Left renal pelvis (tissue), 4 donors: ENCODE measurements at regions not wholly inside any gene's neighbourhood (a gene's known extent, or its start where the extent isn't known, plus 50 kb on each side); places are given as distances from the start of the nearest gene placed in this dataset.
A peak's percentile ranks its signal among the peaks of the same experiment; 100 is the strongest.
"Not testable (repeated sequence)": the region's sequence is repeated elsewhere in the genome, so short reads cannot be mapped to it uniquely, and the experiment has no call there.

Experiments used
- DNase-seq, 4 donors: peaks; one replicate each; pipeline ENCODE4 v3.0.0-alpha.2; 2013; ENCODE audit warnings: low read depth in 4 of 4, low spot score in 3 of 4

DNA sequence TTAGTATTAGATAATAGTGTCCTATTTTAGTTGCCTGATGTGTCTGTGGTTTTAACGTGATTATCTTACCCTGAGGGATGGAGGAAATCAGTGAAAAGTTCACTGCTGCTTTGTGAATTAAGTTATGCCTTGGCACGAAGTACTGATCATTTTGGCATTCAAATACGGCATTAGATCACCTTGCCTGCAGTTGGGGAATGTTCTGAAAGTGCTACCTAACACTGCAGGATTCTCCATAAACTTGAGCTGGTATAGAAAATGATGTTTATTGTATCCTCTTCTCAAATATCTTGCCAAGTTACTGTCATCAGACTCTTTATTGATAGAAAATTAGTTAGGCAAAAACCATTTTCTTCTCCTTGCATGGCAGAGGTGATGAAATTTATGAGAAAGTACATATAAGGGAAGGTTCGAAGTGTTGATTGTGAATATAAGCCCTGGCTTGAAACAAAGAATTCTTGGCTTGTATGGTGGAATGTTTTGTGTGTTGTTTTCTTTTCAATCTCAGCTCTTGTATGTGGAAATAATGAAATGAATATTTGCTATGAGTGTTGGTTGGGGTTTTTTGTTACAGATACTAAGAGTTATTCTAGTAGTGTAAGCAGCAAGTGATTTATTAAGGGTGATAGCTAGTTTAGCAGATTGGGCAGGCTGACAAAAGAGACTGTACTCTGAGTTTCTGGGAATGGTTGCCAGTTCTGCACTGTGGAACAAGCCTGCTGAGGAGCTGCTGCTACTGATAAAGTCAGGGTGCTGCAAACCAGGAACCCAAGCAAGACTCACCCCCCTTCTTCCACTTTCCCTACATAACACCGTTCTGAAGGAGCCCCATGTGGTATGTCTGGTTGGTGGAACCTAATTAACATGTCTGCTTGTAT lies 448.3 kb downstream of the PCNX1 start:
- peak in 2 of 4 donors; percentile 24 to 26 for DNase-seq

DNA sequence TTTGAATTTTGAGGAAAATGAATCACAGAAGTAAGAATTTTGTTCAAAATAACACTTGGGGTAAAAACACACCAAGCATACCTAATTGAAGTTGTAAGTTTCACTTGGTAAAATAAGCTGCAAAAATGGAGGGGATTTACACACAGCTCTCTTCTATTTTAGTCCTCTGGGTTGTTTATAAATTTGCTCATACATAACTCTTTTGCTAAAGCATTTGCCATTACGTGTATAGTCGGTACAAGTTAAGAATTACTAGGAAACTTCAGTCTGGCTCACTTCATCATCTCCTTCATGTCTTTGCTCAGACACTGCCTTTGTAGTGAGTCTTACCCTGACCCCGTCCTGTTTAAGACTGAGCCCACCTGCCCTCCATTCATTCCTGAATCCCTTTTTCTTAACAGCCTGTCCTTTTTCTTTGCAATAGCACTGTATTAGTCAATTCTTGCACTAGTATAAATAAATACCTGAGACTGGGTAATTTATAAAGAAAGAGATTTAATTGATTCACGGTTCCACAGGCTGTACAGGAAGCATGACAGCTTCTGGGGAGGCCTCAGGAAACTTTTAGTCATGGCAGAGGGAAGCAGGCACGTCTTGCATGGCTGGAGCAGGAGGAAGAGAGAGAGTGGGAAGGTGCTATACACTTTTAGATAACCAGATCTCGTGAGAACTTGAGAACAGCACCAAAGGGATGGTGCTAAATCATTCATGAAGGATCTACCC lies 451.1 kb downstream of the PCNX1 start:
- no peak for DNase-seq

DNA sequence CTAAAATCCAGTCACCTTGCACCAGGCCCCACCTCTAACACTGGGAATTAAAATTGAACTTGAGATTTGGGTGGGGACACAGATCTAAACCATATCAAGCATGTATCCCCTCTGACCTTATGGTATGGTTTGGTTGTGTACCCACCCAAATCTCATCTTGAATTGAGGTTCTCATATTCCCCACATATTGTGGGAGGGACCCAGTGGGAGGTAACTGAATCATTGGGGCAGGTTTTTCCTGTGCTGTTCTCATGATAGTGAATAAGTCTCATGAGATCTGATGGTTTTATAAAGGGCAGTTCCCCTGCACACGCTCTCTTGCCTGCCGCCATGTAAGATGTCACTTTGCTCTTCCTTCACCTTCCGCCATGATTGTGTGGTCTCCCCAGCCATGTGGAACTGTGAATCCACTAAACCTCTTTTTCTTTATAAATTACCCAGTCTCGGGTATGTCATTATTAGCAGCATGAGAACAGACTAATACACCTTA lies 451.7 kb downstream of the PCNX1 start:
- not testable (repeated sequence) for DNase-seq

DNA sequence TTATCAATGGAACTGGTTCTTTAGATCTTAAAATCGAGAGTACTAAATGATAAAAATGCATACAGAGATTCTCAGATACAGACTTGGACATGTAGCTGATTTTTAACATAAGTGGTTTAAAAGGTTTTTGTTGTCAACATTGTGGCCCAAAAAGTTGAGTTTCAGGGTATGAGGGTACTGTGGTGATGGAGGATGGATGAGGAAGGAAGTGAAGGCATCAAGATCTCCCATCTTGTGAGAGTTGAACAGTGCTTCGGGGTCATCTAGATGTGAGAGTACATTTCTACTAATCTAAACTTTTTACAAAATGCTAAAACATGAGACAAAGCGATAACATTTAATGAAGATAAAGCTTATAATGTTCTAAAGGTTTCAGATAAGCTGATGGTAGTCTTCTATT lies 452.6 kb downstream of the PCNX1 start:
- DNase-seq: no peak

DNA sequence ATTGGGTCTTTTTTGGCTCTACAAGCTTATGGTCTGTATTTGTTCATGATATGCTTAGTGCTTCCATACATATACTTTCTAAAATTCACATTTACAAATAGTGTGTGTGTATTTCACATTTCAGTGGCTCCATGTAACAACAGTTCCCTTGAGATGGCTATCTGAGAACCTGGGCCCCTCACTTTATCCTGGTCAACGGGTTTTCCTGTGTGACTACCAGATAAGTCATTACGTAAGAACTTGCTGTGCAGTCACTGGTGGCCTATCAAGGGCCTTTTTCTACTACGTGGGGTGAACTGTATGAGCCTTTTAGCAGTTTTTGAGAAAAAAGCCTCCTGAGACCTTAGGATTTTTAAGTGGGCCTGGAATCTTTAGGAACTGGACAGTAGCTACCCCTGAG lies 454.1 kb downstream of the PCNX1 start:
- DNase-seq: no peak

DNA sequence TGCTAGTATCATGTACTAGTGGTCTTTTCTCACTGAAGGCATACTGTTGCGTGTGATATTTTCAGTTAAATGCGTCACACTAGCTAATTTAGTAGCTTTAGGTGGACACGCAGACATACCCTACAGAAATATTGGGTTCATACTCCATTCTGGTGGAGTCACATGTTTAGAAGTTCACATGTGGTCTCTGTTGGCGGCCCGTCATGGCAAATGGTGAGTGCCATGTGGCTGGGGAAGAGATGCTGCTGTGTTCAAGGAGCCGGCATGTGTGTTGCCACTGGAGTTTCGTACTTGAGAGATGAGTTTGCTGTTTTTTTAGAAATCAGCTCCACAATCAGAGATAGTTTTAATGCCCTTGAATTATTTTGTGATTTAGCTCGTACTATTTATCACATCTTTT lies 454.6 kb downstream of the PCNX1 start:
- DNase-seq: no peak

DNA sequence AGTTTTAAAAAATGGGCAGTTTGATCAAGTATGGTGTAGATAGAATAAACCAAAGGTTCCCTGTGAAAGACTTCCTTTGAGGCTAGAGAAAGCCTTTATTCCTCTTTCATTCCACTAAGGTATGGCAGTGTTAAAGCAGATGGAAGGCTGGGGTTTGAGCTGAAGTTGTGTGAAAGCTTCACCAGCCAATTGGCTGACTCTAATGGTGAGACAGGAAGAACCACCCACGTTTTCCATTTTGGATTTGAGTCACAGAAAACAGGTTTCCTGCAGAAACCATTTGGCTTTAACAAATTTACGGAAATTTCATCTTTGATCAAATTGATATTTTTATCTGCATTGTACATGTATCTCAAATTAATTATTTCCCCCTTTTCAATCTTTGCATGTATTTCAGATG lies 455.0 kb downstream of the PCNX1 start:
- no peak for DNase-seq

DNA sequence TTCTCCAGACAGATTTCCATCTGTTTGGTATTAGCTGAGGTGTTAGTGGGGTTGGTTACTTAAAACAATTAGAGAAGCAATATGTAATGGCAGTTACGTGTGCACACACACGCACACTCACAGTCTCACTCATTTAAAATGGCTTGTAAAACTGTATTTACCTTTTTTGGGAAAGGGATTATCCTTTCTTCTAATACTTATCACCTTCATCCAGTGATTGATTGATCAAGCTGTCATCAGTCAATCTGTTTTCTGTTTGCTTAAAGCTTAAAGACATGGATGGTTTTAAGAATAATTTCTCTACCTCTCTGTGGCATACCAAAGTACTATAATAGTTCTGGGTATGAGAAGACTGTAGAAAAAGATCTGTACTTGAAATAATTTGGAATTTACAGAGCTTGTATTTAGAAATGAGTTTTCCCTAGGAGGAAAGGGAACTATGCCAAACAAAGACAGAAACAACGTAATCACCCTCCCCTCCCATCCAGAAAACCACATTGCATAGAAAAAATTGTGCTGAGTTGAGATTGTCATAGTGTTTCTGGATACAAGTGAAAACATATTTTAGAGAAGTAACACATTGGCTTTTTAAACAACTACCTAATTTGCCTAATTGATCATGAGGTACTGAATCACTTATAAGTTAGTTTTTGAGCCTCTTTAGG lies 455.8 kb downstream of the PCNX1 start:
- DNase-seq: no peak

DNA sequence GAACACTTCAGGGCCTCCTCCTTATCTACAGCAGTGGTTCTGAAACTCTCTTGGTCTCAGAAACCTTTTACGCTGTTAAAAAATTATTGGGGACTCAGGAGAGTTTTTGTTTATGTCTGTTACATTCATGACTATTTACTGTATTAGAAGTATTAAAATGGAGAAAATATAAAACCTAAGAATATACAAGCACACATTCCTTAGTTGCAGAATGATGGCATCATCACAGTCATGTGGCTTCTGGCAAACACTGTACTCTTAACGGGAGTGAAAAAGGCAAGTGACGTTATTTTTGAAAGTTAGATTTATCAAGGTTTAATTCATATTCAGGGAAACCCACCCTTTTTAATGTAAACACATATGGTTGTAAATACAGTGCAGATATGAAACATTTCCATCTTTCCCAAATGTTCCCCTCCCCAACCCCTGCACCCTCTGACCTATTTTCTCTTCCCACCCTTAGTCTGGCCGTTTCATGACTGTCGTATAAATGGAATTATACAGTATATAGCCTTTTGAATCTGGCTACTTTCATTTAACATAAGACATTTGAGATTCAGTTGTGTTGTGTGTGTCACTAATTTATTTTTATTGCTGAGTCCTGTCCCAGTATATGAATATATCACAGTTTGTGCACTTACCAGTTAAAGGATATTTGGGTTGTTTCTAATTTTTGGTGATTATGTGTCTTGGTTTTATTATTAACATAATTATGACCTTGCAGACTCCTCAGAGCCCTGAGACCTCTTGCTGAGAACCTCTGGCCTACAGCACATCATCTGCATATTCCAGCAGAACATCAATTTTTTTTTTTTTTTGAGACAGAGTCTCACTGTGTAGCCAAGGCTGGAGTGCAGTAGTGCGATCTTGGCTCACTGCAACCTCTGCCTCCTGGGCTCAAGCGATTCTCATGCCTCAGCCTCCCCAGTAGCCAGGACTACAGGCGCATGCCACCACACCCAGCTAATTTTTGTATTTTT lies 457.0 kb downstream of the PCNX1 start:
- DNase-seq: no peak

DNA sequence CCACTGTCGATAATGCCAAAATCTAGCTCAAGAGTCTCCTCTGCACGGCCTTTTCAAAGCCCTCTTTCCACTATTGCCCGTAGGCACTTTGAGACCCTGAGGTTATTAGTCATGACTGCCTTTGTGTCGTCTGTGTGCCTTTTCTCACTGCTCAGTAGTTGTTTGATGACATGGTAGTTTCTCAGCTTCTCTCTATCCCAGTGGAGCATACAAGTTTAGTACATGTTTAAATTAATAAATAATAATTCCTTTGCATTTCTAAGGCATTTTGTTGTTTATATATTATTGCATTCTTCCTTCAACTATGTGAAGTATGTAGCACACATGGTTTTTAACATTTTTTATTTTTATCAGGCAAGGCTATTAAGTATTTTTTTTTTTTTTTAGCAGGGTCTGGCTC lies 458.1 kb downstream of the PCNX1 start:
- no peak for DNase-seq

DNA sequence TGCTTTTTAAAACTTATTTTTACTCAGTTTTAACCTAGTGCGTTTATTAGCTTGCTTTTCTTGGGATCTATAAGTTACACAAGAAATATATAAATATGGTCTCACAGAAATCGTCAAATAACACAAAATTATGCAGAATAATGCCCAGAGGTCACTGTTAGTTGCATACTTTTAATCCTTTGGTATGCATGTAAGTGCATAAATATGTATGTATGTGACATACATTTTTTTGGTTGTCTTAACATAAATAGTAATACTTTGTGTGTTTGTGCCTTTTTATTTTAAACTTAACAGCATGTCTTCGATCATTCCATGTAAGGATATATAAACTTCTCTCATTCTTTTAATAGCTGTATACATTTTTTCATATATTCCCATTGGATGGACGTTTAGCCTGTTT lies 459.6 kb downstream of the PCNX1 start:
- DNase-seq: no peak

DNA sequence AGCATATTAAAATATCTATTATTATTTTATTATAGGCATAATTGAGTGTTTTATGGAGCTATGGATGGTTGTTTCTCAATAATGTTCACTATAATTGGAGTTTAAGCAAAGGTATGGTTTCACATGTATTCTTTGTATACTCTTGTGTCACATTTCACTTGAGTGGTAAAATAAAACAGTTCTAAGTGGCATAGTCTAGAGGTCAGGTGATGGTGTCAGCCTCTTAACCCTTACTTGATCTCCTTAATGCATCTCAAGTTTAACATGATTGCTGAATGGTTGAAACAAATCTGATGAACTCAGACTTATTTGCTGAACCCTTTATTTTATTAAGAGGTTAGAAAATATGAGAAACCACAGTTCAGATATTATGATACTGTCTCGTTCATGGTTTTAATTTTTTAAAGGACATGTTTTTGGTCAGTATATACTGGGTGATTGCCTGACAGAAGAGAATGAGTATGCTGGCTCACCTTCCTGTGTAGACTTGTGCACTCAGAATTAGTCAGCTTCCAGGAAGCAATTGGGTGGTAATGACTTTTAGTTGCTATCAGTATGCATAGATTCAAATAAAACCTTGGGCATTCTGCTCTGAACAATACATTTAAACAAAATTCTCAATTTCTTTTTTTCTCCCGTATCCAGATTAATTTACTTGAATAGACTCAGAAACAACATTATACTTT lies 464.6 kb downstream of the PCNX1 start:
- DNase-seq: no peak

DNA sequence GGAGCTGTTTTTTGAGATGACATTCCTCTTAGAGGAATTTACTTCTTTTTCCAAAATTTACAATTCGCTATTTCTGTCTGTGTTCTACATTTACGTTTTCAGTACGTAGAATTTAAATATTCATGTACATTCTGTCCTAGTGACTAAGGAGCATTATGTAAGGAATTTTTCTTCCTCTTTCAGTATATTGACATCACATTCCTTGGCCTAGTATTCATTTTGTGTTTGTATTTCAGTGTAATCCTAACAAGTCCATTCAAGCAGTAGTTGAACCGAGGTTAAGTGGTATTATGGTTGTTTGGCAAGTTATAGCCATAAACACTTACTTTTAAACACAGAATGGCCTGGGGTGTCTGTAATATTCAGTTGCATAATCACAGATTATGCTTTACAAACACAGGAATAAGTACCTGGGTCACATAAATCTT lies 465.2 kb downstream of the PCNX1 start:
- DNase-seq: no peak

DNA sequence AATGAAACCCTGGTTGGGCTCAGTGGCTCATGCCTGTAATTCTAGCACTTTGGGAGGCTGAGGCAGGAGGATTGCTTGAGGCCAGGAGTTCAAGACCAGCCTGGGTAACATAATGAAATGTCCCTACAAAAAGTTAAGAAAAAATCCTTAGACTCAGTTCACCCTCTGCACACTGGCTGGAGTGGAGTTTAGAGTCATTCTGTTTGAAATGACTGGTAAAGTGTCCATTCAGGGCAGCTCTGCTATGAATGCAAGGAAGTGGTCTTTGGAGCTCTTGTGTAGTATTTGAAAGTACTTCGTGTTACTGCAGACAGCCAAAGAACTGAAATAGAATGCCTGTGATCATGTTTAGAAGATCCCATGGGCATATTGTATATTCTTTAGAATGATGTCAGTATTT lies 466.5 kb downstream of the PCNX1 start:
- no peak for DNase-seq

DNA sequence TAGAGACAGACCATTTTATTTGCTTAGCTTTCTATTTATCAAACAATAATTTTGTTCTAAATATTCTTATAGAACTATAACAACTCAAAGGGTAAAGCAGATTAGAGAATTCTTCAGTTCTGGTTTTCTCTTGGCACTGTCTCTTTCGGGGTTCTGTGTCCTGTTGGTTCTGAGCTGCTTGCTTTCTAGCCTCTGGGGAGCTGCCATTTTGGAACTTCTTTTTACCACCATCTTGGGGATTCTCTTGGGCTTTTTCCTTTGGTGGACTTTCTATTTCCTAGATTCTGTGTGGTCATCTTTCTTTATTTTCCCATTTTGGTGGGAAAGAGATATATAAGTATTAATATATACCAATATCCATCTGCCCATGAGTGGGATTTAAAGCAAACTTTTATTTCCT lies 467.7 kb downstream of the PCNX1 start:
- no peak for DNase-seq

DNA sequence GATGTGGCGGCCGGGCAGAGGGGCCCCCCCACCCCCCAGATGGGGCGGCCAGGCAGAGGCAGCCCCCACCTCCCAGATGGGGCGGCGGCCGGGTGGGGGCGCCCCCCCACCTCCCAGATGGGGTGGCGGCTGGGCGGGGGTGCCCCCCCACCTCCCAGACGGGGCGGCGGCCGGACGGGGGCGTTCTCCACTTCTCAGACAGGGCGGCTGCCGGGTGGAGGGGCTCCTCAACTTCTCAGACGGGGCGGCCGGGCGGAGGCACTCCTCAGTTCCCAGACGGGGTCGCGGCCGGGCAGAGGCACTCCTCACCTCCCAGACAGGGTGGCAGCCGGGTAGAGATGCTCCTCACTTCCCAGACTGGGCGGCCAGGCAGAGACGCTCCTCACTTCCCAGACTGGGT lies 469.8 kb downstream of the PCNX1 start:
- no peak for DNase-seq

DNA sequence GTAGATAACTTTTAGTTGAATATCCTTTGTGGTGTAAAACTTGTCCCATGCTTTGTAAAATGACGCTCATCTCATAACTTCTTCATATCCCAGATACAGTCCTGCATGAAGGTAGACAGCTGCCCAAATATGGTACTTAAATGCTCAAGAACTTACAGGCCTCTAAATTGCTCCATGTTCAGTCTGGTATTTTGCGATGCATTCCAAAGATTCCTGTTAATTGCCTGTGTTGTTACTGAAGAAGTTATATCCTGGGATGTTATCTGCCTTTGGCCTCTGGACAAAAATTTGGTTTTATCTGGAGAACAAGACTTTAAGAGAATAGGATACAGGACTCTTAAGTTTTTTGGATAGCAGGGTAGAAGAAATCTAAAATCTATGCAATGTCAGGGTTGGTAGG lies 473.0 kb downstream of the PCNX1 start:
- DNase-seq: no peak

DNA sequence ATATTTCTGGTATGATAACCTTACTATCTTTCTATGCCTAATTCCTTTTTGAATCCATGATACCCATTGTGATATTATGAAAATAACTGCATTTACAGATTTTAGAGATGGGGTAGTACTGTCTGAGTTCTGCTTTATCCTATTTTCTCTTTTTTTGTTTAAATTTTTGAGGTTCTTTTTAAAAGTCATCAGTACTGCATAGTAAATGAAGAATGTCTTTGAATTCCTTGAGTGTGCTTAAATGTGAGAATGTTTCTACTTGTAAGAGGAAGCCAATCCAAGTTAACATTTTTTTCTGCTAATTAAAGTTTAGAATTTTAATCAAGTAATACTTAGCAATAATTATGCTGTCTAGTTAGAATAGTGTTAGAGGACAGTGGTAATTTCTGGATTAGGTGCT lies 474.6 kb downstream of the PCNX1 start:
- DNase-seq: no peak

DNA sequence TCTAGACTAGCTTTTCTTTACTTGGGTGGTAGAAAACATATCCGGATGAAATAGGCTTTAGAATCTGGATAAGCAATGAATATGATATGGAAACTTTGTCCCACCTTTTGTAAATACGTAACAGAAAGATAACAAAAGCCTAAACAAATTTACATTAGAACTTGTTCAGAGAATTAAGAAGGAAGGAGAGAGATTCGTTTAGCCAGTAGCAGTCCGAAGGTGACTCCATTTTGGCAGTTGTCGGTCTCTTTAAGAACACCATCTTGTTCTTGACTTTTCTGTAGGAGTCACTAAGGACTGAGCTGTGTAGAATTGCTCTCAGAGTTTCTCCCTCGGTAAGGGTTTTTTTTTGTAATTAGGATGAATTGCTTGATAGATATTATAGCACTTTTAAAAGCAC lies 475.1 kb downstream of the PCNX1 start:
- no peak for DNase-seq

DNA sequence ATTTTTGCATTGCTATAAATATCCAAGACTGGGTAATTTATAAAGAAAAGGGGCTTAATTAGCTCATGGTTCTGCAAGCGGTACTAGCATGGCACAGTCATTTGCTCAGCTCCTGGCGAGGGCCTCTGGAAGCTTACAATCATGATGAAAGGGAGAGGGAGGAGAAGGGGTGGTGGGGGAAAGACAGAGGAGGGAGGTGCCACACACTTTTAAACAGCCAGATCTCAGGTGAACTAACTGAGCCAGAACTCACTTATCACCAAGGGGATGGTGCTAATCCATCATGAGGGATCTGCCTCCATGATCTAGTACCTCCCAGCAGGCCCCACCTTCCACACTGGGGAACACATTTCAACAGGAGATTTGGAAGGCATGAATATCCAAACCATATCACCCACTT lies 476.3 kb downstream of the PCNX1 start:
- DNase-seq: no peak
